ENCODE measurements at regions not wholly inside any gene's neighbourhood (a gene's known extent, or its start where the extent isn't known, plus 50 kb on each side); places are given as distances from the start of the nearest gene placed in this dataset.

- no peak for TF ChIP-seq HDAC2 (IDR thresholded peaks at IDR 0.05; ENCODE audit: borderline replicate concordance in 1 of 2, low read depth in 2 of 2, low read length in 2 of 2)
- no peak for TF ChIP-seq TAF1 (IDR thresholded peaks at IDR 0.05; ENCODE audit: low read depth, low read length)
- no peak for TF ChIP-seq KDM4A (IDR thresholded peaks at IDR 0.05; ENCODE audit: low read depth, low read length, severe bottlenecking)
Observed at GRCh38 chr11:39678996-39679395, 1780.5 kb downstream of the LRRC4C start (continued).
